ENCODE measurements at regions not wholly inside any gene's neighbourhood (a gene's known extent, or its start where the extent isn't known, plus 50 kb on each side); places are given as distances from the start of the nearest gene placed in this dataset.
A peak's percentile ranks its signal among the peaks of the same experiment; 100 is the strongest.

- H3K79me2 ChIP-seq (ENCODE audit: insufficient read depth), result peaks cover 7% of the 10 kb centered on the region; the same call in 1 of the 2 replicates
Measured at GRCh38 chr2:207244971-207245925, 79.5 kb upstream of the KLF7 start.

DNA sequence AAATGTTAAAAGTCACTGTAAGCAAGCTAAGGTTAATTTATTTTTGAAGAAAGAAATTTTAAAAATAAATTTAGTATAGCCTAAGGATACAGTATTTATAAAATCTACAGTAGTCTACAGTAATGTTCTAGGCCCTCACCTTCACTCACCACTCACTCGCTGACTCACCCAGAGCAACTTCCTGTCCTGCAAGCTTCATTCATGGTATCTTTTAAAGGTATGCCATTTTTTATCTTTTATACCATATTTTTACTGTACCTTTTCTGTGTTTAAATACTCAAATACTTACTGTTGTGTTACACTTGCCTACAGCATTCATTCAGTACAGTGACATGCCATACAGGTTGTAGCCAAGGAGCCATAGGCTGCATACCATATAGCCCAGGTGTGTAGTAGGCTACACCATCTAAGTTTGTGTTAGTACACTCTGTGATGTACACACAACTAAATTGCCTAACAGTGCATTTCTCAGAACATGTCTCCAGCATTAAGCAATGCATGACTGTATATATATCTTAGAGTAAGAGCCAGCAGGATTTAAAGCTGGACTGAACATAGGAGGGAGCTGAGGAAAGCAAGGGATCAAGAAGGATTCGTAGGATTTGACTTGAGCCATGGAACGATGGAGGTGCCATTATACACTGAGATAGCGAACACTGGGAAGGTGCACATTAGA is 83.1 kb upstream of the KLF7 start:
- no peak overlapping the region for H3K27ac ChIP-seq (ENCODE audit: low read depth in 2 of 2, low read length in 1 of 2)
- no peaks in the 10 kb centered on the region for H3K27me3 ChIP-seq (ENCODE audit: insufficient read depth)
- TF ChIP-seq GABPA (IDR thresholded peaks at IDR 0.05; ENCODE audit: low read depth), result no peak
- TF ChIP-seq FOSL2 (IDR thresholded peaks at IDR 0.05; ENCODE audit: borderline replicate concordance, low read depth), result peak; percentile 48; the same call in 1 of the 2 replicates
- TF ChIP-seq NRF1 (IDR thresholded peaks at IDR 0.05; ENCODE audit: low read depth, low read length), result no peak
- 93% methylated on average over 4 of the region's 4 CpGs for WGBS (ENCODE audit: low lambda C conversion rate)
- H3K36me3 ChIP-seq (replicated peaks in 1 of 2; ENCODE audit: control insufficient read depth in 1 of 2, insufficient read depth in 2 of 2, low read length in 1 of 2), result no peaks in the 10 kb centered on the region
- H3K4me3 ChIP-seq (ENCODE audit: low read depth in 2 of 2, low read length in 1 of 2), result no peak overlapping the region
- H3K4me2 ChIP-seq, result no peak overlapping the region
- POLR2A ChIA-PET, result no interaction called here
- DNase-seq, result no peak
- no peaks in the 10 kb centered on the region for H3K9me2 ChIP-seq
- no peaks in the 10 kb centered on the region for H4K20me1 ChIP-seq (ENCODE audit: insufficient read depth)
- H3K9ac ChIP-seq, result no peak overlapping the region
- H3K79me2 ChIP-seq (ENCODE audit: insufficient read depth), result no peaks in the 10 kb centered on the region
- peaks cover 26 to 29% of the 10 kb centered on the region in 2 experiments for H3K4me1 ChIP-seq (ENCODE audit: control insufficient read depth in 1 of 2, insufficient read depth in 2 of 2, low read depth in 1 of 2, low read length in 1 of 2)
- no peak overlapping the region for H2AFZ ChIP-seq (ENCODE audit: low read depth)
- peaks cover 14% of the 10 kb centered on the region for H3F3A ChIP-seq (replicated peaks; ENCODE audit: insufficient read depth)
- H3K9me3 ChIP-seq, result no peaks in the 10 kb centered on the region
- CTCF ChIA-PET, result no interaction called here

More at GRCh38 chr2:207244971-207245925, 79.5 kb upstream of the KLF7 start:
- H3K4me2 ChIP-seq, result no peak overlapping the region
- no peaks in the 10 kb centered on the region for H3K9me3 ChIP-seq
- H3K4me3 ChIP-seq (ENCODE audit: low read depth in 2 of 2, low read length in 1 of 2), result no peak overlapping the region; a peak in 1 of 4 replicates
- no peak overlapping the region for H3K9ac ChIP-seq
- H4K20me1 ChIP-seq (ENCODE audit: insufficient read depth), result no peaks in the 10 kb centered on the region
- H3K4me1 ChIP-seq (ENCODE audit: control insufficient read depth in 1 of 2, insufficient read depth in 2 of 2, low read depth in 1 of 2, low read length in 1 of 2), result peaks cover 0 to 4% of the 10 kb centered on the region in 2 experiments; a peak in 1 of 4 replicates
- H2AFZ ChIP-seq (ENCODE audit: low read depth), result no peak overlapping the region
- DNase-seq, result no peak
- H3K9me2 ChIP-seq, result no peaks in the 10 kb centered on the region
- ChIA-PET POLR2A (interaction anchor here (0.8 kb wide), 1 partner anchor 79 kb away, joined by 3 read pairs; the partner anchor contains the start of gene KLF7), CTCF (no interaction called here)
- 85% methylated on average over 7 of the region's 7 CpGs for WGBS (ENCODE audit: low lambda C conversion rate)
- no peaks in the 10 kb centered on the region for H3K36me3 ChIP-seq (replicated peaks in 1 of 2; ENCODE audit: control insufficient read depth in 1 of 2, insufficient read depth in 2 of 2, low read length in 1 of 2)
- H3F3A ChIP-seq (replicated peaks; ENCODE audit: insufficient read depth), result peaks cover 7% of the 10 kb centered on the region
- H3K27ac ChIP-seq (ENCODE audit: low read depth in 2 of 2, low read length in 1 of 2), result no peak overlapping the region
- TF ChIP-seq, protein P1, sequence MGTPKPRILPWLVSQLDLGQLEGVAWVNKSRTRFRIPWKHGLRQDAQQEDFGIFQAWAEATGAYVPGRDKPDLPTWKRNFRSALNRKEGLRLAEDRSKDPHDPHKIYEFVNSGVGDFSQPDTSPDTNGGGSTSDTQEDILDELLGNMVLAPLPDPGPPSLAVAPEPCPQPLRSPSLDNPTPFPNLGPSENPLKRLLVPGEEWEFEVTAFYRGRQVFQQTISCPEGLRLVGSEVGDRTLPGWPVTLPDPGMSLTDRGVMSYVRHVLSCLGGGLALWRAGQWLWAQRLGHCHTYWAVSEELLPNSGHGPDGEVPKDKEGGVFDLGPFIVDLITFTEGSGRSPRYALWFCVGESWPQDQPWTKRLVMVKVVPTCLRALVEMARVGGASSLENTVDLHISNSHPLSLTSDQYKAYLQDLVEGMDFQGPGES (IDR thresholded peaks at IDR 0.05; ENCODE audit: low read depth, low read length), result no peak
- no peak for TF ChIP-seq FOXJ3 (CRISPR knock-in tag; IDR thresholded peaks at IDR 0.05)
- TF ChIP-seq, protein P2, sequence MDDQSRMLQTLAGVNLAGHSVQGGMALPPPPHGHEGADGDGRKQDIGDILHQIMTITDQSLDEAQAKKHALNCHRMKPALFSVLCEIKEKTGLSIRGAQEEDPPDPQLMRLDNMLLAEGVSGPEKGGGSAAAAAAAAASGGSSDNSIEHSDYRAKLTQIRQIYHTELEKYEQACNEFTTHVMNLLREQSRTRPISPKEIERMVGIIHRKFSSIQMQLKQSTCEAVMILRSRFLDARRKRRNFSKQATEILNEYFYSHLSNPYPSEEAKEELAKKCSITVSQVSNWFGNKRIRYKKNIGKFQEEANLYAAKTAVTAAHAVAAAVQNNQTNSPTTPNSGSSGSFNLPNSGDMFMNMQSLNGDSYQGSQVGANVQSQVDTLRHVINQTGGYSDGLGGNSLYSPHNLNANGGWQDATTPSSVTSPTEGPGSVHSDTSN (IDR thresholded peaks at IDR 0.05), result no peak
- no peak for TF ChIP-seq GATA2 (CRISPR knock-in tag; IDR thresholded peaks at IDR 0.05)
- TF ChIP-seq EP300 (IDR thresholded peaks at IDR 0.05; ENCODE audit: borderline replicate concordance in 1 of 2, low read depth in 1 of 2, low read length in 1 of 2), result no peak
- no peaks in the 10 kb centered on the region for H3K27me3 ChIP-seq (ENCODE audit: insufficient read depth)
